GM23338 (cell line): ENCODE measurements at regions not wholly inside any gene's neighbourhood (a gene's known extent, or its start where the extent isn't known, plus 50 kb on each side); places are given as distances from the start of the nearest gene placed in this dataset.

Experiments used
- ATAC-seq: fragments of 200-7000 bp; cut with Tn5 transposase; 3 replicates; pipeline ENCODE4 v1.9.1; 2020
- DNase-seq: peaks from one replicate; pipeline ENCODE4 v3.0.0-alpha.2; 2015; ENCODE audit warnings: low spot score
- H2AFZ ChIP-seq: fragments of 200-600 bp; sonication (generic); 2 replicates; pipeline ENCODE4 v1.8.0; 2016; ENCODE audit warnings: antibody characterized with exemption, mild to moderate bottlenecking, moderate library complexity
- H3F3A ChIP-seq: fragments of 200-600 bp; sonication (generic); replicated peaks from 2 replicates; pipeline ENCODE4 v1.8.0; 2017; ENCODE audit warnings: antibody characterized with exemption, mixed run types, low read depth
- H3K27ac ChIP-seq: fragments of 200-600 bp; sonication (generic); 2 replicates; pipeline ENCODE4 v1.6.1; 2016; ENCODE audit warnings: low read depth
- H3K27me3 ChIP-seq: fragments of 200-600 bp; sonication (generic); 2 replicates; pipeline ENCODE4 v1.8.0; 2016; ENCODE audit warnings: mild to moderate bottlenecking, mixed run types, moderate library complexity; ENCODE audit not compliant: insufficient read depth
- H3K36me3 ChIP-seq: fragments of 200-600 bp; sonication (generic); 2 replicates; pipeline ENCODE4 v1.8.0; 2016; ENCODE audit warnings: mild to moderate bottlenecking; ENCODE audit not compliant: insufficient read depth
- H3K4me1 ChIP-seq: fragments of 200-600 bp; sonication (generic); 2 replicates; pipeline ENCODE4 v1.8.0; 2016; ENCODE audit warnings: mild to moderate bottlenecking, moderate library complexity; ENCODE audit not compliant: insufficient read depth
- H3K4me2 ChIP-seq: fragments of 200-600 bp; sonication (generic); 2 replicates; pipeline ENCODE4 v1.7.1; 2017; ENCODE audit warnings: mixed run types
- H3K4me3 ChIP-seq: fragments of 200-600 bp; sonication (generic); 2 replicates; pipeline ENCODE4 v1.6.1; 2016; ENCODE audit warnings: mixed run types
- H3K79me2 ChIP-seq: fragments of 200-600 bp; sonication (generic); replicated peaks from 2 replicates; pipeline ENCODE4 v1.8.0; 2017; ENCODE audit warnings: mild to moderate bottlenecking; ENCODE audit not compliant: insufficient read depth
- H3K9me2 ChIP-seq: fragments of 200-600 bp; sonication (generic); 2 replicates; pipeline ENCODE4 v1.8.0; 2017; ENCODE audit not compliant: insufficient read depth
- H4K20me1 ChIP-seq: fragments of 200-600 bp; sonication (generic); replicated peaks from 2 replicates; pipeline ENCODE4 v1.8.0; 2017; ENCODE audit warnings: mild to moderate bottlenecking; ENCODE audit not compliant: insufficient read depth
- H3K27ac Mint-ChIP-seq: 2 replicates; pipeline ENCODE4 v1.8.0; 2020; ENCODE audit warnings: inconsistent platforms, mild to moderate bottlenecking, moderate library complexity, mixed read lengths
- H3K27me3 Mint-ChIP-seq: 3 replicates; pipeline ENCODE4 v1.8.0; 2022; ENCODE audit warnings: low read depth, mild to moderate bottlenecking, moderate library complexity, mixed read lengths, inconsistent platforms; ENCODE audit not compliant: insufficient read depth, poor library complexity
- H3K36me3 Mint-ChIP-seq: 3 replicates; pipeline ENCODE4 v1.8.0; 2021; ENCODE audit warnings: low read depth, mild to moderate bottlenecking, inconsistent platforms, moderate library complexity, mixed read lengths
- H3K4me1 Mint-ChIP-seq: 3 replicates; pipeline ENCODE4 v1.8.0; 2020; ENCODE audit warnings: mild to moderate bottlenecking, inconsistent platforms, mixed read lengths
- H3K4me3 Mint-ChIP-seq: 3 replicates; pipeline ENCODE4 v1.8.0; 2021; ENCODE audit warnings: moderate library complexity, mild to moderate bottlenecking, inconsistent platforms, mixed read lengths
- H3K9me3 Mint-ChIP-seq: 3 replicates; pipeline ENCODE4 v1.8.0; 2020; ENCODE audit warnings: moderate library complexity, mild to moderate bottlenecking, inconsistent platforms, mixed read lengths
- CREB1 ChIP-seq: fragments of 250-450 bp; sonication (Bioruptor Pico); IDR thresholded peaks from 2 replicates; pipeline ENCODE4 v1.5.0; 2020; ENCODE audit warnings: low read depth, mild to moderate bottlenecking, moderate library complexity
- EZH2 ChIP-seq: fragments of 200-600 bp; sonication (generic); IDR thresholded peaks from one replicate; pipeline ENCODE4 v1.8.0; 2017; ENCODE audit warnings: antibody characterized with exemption, mild to moderate bottlenecking, low read depth; ENCODE audit not compliant: unreplicated experiment
- EZH2phosphoT487 ChIP-seq: fragments of 200-600 bp; sonication (generic); IDR thresholded peaks from one replicate; pipeline ENCODE4 v1.8.1; 2018; ENCODE audit warnings: antibody characterized with exemption; ENCODE audit not compliant: unreplicated experiment
- JUNB ChIP-seq: IDR thresholded peaks from one replicate; pipeline ENCODE4 v1.6.1; 2016; ENCODE audit warnings: antibody characterized with exemption; ENCODE audit not compliant: unreplicated experiment
- NANOG ChIP-seq: IDR thresholded peaks from 2 replicates; pipeline ENCODE4 v1.6.1; 2016; ENCODE audit warnings: antibody characterized with exemption, borderline replicate concordance
- POLR2AphosphoS5 ChIP-seq: IDR thresholded peaks from 2 replicates; pipeline ENCODE4 v1.6.1; 2016; ENCODE audit warnings: antibody characterized with exemption, low read depth
- ZNF114 ChIP-seq: fragments of 250-450 bp; sonication (Bioruptor Pico); IDR thresholded peaks from 2 replicates; pipeline ENCODE4 v1.5.0; 2020; ENCODE audit warnings: mild to moderate bottlenecking, moderate library complexity
- ZNF331 ChIP-seq: fragments of 250-450 bp; sonication (Bioruptor Pico); IDR thresholded peaks from 2 replicates; pipeline ENCODE4 v1.5.0; 2020; ENCODE audit warnings: low read depth, mild to moderate bottlenecking, moderate library complexity
- TF ChIP-seq, protein P1 (sequence below): IDR thresholded peaks from one replicate; pipeline ENCODE4 v1.6.1; 2018; ENCODE audit warnings: antibody characterized with exemption; ENCODE audit not compliant: unreplicated experiment
- TF ChIP-seq, protein P2 (sequence below), 2 experiments: fragments of 200-600 bp in 1 of 2; sonication (generic) in 1 of 2; conservative IDR thresholded peaks; 2 replicates each; pipeline versions ENCODE4 v1.5.1 to v1.6.1; 2016 to 2017; ENCODE audit warnings: antibody characterized with exemption in 2 of 2, low read depth in 2 of 2, mild to moderate bottlenecking in 2 of 2, moderate library complexity in 1 of 2
- TF ChIP-seq, protein P3 (sequence below): IDR thresholded peaks from 2 replicates; pipeline ENCODE4 v1.6.1; 2016; ENCODE audit warnings: antibody characterized with exemption

DNA sequence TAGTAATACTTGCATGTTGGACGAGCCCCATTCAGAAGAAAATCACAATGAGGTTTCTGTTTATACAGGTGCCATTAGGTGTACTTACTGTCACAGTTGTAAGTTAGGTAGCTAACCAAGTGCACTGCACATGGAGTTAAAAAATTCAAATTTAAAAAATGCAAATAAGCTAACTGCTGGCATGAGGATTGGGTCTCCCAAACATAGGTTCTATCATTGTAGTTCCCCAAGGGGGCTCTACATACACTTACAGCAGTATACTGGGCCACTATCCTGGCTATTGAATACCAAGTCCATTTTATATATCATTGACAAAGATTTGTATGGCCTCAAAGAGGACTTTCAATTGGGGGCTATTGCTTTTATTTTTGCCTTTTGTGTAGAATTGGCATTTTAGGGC, 153.4 kb downstream of the FMR1NB start (continued):
- TF ChIP-seq, protein P1, sequence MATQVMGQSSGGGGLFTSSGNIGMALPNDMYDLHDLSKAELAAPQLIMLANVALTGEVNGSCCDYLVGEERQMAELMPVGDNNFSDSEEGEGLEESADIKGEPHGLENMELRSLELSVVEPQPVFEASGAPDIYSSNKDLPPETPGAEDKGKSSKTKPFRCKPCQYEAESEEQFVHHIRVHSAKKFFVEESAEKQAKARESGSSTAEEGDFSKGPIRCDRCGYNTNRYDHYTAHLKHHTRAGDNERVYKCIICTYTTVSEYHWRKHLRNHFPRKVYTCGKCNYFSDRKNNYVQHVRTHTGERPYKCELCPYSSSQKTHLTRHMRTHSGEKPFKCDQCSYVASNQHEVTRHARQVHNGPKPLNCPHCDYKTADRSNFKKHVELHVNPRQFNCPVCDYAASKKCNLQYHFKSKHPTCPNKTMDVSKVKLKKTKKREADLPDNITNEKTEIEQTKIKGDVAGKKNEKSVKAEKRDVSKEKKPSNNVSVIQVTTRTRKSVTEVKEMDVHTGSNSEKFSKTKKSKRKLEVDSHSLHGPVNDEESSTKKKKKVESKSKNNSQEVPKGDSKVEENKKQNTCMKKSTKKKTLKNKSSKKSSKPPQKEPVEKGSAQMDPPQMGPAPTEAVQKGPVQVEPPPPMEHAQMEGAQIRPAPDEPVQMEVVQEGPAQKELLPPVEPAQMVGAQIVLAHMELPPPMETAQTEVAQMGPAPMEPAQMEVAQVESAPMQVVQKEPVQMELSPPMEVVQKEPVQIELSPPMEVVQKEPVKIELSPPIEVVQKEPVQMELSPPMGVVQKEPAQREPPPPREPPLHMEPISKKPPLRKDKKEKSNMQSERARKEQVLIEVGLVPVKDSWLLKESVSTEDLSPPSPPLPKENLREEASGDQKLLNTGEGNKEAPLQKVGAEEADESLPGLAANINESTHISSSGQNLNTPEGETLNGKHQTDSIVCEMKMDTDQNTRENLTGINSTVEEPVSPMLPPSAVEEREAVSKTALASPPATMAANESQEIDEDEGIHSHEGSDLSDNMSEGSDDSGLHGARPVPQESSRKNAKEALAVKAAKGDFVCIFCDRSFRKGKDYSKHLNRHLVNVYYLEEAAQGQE = no peak
- TF ChIP-seq EZH2phosphoT487 = no peak

DNA sequence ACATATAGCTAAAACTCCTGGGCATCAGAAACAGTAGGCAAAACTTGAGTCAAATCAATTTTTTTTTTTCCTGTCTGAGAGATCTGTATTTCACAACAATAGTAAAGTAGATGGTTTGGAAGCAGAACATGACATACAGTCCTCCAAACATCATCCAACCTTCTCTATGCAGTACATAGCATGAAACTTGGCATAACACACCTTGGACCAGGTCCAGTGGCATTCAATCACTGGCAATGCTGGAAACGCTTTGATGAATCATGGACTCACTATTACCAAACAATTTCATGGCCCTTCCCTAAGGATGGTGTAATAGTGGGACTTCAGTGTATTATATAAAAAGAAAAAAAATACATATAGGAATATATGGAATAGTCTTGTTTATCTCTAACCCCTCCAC, 154.6 kb downstream of the FMR1NB start:
- H3K4me3 Mint-ChIP-seq = no peak overlapping the region
- H3K27ac ChIP-seq = no peak overlapping the region
- no peaks in the 10 kb centered on the region for H3K79me2 ChIP-seq
- H3K9me3 Mint-ChIP-seq = no peaks in the 10 kb centered on the region
- peaks cover 4% of the 10 kb centered on the region; the same call in 1 of the 2 replicates for H3K4me1 ChIP-seq
- H3K4me2 ChIP-seq = no peak overlapping the region
- H3K4me1 Mint-ChIP-seq = peaks cover 8% of the 10 kb centered on the region; the same call in 2 of the 3 replicates
- no peak for ATAC-seq
- H3K9me2 ChIP-seq = no peaks in the 10 kb centered on the region
- H3K27me3 ChIP-seq = no peaks in the 10 kb centered on the region
- no peaks in the 10 kb centered on the region for H3K36me3 ChIP-seq
- H3K36me3 Mint-ChIP-seq = no peaks in the 10 kb centered on the region
- H2AFZ ChIP-seq = no peak overlapping the region
- H3K27me3 Mint-ChIP-seq = no peaks in the 10 kb centered on the region
- DNase-seq = no peak
- no peaks in the 10 kb centered on the region for H3F3A ChIP-seq
- no peak overlapping the region for H3K27ac Mint-ChIP-seq
- no peak overlapping the region for H3K4me3 ChIP-seq
- no peaks in the 10 kb centered on the region for H4K20me1 ChIP-seq
- TF ChIP-seq POLR2AphosphoS5 (no peak), EZH2 (no peak), CREB1 (CRISPR knock-in tag) (no peak), ZNF114 (CRISPR knock-in tag) (no peak), NANOG (no peak), JUNB (no peak), ZNF331 (CRISPR knock-in tag) (no peak), EZH2phosphoT487 (no peak)
- TF ChIP-seq, protein P2, sequence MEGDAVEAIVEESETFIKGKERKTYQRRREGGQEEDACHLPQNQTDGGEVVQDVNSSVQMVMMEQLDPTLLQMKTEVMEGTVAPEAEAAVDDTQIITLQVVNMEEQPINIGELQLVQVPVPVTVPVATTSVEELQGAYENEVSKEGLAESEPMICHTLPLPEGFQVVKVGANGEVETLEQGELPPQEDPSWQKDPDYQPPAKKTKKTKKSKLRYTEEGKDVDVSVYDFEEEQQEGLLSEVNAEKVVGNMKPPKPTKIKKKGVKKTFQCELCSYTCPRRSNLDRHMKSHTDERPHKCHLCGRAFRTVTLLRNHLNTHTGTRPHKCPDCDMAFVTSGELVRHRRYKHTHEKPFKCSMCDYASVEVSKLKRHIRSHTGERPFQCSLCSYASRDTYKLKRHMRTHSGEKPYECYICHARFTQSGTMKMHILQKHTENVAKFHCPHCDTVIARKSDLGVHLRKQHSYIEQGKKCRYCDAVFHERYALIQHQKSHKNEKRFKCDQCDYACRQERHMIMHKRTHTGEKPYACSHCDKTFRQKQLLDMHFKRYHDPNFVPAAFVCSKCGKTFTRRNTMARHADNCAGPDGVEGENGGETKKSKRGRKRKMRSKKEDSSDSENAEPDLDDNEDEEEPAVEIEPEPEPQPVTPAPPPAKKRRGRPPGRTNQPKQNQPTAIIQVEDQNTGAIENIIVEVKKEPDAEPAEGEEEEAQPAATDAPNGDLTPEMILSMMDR (conservative IDR thresholded peaks at IDR 0.05; ENCODE audit: low read depth in 2 of 2) = no peak
- TF ChIP-seq, protein P1 = no peak
- TF ChIP-seq, protein P3, sequence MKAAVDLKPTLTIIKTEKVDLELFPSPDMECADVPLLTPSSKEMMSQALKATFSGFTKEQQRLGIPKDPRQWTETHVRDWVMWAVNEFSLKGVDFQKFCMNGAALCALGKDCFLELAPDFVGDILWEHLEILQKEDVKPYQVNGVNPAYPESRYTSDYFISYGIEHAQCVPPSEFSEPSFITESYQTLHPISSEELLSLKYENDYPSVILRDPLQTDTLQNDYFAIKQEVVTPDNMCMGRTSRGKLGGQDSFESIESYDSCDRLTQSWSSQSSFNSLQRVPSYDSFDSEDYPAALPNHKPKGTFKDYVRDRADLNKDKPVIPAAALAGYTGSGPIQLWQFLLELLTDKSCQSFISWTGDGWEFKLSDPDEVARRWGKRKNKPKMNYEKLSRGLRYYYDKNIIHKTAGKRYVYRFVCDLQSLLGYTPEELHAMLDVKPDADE = no peak
